Activated naive CD8-positive, alpha-beta T cell treated with anti-CD3 and anti-CD28 coated beads, Interleukin-2, amount 50 U/mL, for 16 hours (primary cell): ENCODE measurements at regions not wholly inside any gene's neighbourhood (a gene's known extent, or its start where the extent isn't known, plus 50 kb on each side); places are given as distances from the start of the nearest gene placed in this dataset.

Experiments used
- DNase-seq: peaks from one replicate; pipeline ENCODE4 v3.0.0-alpha.2; 2020; ENCODE audit warnings: low read depth, low spot score

DNA sequence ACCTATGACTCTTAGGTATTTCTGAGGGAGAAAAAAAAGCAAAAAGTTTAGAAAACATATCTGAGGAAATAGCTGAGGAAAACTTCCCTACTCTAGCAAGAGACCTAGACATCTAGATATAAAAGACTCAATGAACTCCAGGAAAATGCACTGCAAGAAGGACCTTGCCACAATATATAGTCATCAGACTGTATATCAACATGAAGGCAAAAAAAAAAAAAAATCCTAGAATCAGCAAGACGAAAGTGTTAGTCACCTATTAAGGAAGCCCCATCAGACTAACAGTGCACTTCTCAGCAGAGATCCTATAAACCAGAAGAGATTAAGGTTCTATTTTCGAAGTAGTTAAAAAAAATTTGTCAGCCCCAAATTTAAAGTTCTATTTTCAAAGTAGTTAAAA, 166.2 kb downstream of the TMEM38B start:
- DNase-seq, result no peak

DNA sequence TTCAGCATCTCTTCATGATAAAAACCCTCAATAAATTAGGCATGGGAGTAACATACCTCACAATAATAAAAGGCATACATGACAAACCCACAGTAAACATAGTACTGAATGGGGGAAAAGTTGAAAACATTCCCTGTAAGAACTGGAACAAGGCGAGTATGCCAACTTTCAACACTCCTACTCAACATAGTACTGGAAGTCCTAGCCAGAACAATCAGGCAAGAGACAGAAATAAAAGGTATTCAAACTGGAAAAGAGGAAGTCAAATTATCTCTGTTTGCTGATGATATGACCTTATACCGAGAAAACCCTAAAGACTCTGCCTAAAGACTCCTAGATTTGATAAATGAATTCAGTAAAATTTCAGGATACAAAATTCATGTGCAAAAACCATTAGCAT, 167.6 kb downstream of the TMEM38B start:
- DNase-seq, result no peak

- DNase-seq, result no peak
These were observed 170.0 kb downstream of the TMEM38B start for GRCh38 chr9:105864248-105864898.

DNA sequence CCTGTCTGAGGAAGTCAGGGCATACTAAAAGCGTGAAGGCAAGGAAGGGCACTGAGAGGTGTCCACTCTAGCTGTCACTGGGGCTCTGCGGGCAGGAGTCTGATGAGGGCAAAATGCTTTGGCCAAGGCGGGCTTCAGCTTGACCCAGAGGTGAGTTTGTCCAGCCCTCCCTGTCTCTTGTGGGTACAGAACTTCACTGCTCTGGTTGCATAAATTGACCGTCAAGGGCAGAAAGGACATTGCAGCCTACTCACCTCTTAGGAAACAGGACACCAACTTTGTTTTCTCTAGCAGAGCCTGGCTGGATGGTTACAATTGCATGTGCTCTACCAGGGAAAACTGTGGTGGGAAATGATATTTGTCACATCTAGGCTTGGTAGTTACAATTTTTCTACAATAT, 170.9 kb downstream of the TMEM38B start:
- DNase-seq, result no peak

DNA sequence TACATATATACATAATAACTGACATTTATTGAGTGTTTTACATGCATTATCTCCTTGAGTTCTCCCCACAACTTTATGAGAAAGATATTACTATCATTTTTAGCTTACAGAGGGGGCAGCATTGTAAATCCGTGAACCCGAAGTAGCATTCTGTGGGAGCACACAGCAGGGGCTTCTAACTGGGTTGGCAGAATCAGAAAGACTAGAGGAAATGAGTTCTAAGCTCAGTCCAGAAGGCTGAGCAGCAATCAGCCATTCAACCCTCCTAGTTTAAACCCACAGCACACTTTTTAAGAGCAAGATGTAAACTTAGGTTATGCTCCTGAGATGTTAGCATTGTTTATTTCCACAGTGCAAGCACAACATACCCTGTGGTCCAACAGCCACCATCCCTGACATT, 177.2 kb downstream of the TMEM38B start:
- no peak for DNase-seq

GRCh38 chr9:105873801-105874200, 179.5 kb downstream of the TMEM38B start:
- DNase-seq, result no peak

DNA sequence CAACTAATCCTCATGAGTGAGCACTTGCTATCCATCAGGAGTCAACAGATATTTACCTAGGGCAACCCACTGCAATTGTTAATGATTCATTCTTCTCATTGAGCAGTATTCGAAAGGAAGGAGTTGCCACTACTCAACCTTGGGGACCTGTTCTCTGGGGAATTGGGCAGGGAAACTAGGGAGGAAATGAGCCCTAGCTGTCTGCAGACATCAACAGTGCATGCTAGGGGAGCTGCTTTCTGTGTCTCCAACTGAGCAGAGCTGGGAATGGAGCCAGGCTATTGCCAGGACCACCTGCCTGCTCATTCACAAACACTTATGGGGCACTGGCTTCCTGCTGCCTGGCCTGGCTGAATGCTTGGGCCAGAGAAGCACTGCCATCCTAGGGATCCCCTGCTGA, 183.4 kb downstream of the TMEM38B start:
- no peak for DNase-seq

- no peak for DNase-seq
These were observed 184.8 kb downstream of the TMEM38B start for GRCh38 chr9:105879181-105879580.

- no peak for DNase-seq
These were observed 186.2 kb downstream of the TMEM38B start for GRCh38 chr9:105880517-105880916.

DNA sequence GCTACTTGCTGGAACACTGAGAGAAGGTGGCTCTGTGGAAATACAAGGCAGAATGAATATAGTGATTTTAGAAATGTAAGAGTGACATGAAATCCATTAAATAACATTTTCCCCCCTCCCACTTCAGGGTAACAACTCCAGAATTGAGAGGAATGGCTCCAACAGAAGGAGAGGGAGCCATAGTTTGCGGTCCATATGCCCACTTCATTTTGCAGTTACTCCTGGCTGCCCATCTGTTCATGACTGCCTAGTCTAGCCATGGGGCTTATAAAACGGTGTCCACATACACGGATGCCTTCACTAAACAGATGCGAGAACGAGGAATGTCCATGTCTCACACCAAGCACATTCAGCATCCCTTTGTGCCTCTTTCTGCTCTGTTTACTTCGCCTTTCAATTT, 186.7 kb downstream of the TMEM38B start:
- DNase-seq, result no peak

GRCh38 chr9:105881654-105882349, 187.5 kb downstream of the TMEM38B start:
- DNase-seq, result peak; percentile 35

- no peak for DNase-seq
These were observed 189.5 kb downstream of the TMEM38B start for GRCh38 chr9:105883847-105884246.

DNA sequence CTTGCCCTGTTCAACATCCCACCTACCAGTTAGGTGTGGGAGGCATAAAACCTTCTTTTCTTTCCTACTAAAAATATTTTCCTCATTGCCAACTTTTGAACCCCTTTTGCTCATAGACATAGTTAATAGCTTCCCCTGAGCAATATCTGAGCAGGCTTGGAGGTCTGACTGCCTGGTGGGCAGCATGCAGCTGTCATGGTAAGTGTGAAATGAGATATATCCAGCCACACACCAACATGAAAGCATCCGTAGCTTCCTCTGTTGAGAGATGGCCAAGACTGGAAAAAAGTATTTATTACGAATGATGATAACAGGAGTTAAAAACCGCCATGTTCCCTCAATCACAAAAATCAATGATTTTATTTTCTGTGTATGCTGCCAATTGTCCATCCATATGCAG, 190.1 kb downstream of the TMEM38B start:
- DNase-seq, result no peak

- no peak for DNase-seq
These were observed 191.8 kb downstream of the TMEM38B start for GRCh38 chr9:105886136-105886535.

DNA sequence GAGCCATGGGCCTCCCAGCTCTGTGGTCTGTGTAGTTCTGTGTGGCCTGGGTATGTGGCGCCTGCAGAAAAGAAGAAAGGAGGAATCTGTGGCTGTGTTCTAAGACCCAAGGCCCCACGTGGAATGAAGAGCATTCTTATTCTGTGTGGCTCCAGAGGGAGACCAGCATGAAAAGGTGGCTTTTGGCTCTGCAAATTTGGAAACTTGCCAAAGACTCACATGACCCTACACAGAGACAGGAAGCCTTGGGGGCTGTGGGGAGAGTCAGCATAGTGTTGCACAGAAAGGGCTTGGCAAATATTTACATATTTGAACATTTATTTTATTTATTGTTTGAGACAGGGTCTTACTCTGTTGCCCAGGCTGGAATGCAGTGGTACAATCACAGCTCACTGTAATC, 193.3 kb downstream of the TMEM38B start:
- DNase-seq, result no peak

GRCh38 chr9:105890046-105890822, 195.9 kb downstream of the TMEM38B start:
- DNase-seq, result no peak

DNA sequence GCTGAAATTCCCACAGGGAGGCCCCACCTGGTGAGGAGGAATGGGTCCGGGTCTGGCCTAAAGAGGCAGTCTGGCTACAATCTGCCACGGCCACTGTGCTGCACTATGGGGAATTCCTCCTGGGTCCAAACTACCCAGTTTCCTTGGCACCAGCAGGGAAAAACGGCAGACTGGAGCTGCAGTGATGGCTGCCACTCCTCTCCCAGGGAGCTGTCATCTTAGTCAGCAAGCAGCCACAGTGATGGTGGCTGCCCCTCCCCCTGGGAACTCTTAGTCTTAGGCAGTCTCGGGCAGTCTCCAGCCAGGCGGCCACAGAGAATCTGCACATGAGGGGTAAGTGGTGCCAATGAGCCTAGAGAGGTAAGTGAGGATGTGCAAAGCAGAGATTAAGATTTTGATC, 205.8 kb downstream of the TMEM38B start:
- DNase-seq, result no peak

DNA sequence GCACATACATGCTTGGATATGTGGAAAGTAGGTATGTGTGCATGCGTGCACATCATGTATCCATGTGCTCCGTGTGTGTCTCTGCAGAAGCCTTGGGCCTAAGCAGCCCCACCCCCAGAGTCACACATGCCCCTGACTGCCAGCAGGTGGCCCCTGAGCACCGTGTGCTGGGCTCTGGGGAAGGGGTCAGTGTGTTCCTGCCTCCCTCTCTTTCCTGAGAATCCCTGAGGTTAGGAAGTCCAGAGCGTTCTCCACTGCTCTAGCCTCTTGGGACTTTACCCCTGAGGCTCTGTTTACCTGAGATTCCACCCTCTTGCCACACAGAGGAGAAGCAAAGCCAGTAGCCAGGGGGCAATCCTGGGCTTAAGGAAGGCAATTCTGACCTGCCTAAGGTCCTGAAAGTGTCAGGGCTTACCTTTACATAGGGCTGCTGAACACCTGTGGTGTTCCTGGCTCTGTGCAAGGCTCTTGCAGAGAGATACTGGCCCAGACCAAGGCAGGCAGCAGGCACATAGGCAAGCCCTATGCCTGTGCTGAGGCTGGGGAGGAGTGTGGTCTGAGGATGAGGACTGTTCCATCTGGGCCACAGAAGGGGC, 207.3 kb downstream of the TMEM38B start:
- DNase-seq, result no peak

GRCh38 chr9:105908069-105908468, 213.7 kb downstream of the TMEM38B start:
- DNase-seq, result no peak

DNA sequence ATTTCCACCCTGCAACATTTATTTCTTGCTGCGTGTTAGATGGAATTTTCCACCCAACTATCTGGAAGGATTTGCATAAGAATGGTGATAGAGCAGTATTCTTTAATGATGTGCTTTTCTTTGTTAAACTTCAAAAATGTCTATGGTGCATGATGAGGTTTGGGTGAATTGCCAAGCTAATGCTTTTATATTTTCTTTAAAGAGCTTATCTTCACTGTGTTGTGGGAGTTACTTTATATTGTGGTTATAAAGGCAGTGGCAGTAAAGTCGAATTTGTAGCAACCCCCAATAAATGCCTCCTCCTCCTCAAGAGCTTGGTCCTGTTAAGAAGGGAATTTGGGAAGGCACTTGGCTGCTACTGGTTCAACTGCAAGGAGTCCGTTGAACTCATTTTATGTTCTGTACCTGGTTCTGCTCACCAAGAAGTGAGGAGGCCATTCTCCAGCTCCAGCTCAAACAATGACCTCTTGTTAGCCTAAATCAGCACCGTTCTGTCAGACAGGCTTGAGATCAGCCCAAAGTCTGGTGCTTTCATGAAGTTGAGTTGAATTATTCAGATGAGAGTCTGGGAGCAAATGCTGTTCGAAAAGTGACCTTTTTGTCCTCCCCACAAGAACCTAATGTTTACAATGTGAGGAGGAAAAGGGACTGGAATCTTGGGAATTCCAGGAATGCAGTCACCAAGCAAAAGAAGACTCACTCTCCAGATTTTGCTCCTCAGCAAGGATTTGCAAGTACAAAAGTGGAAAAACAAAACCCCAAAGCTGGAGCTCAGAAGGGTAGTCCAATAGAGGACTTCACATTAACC, 217.0 kb downstream of the TMEM38B start:
- no peak for DNase-seq

DNA sequence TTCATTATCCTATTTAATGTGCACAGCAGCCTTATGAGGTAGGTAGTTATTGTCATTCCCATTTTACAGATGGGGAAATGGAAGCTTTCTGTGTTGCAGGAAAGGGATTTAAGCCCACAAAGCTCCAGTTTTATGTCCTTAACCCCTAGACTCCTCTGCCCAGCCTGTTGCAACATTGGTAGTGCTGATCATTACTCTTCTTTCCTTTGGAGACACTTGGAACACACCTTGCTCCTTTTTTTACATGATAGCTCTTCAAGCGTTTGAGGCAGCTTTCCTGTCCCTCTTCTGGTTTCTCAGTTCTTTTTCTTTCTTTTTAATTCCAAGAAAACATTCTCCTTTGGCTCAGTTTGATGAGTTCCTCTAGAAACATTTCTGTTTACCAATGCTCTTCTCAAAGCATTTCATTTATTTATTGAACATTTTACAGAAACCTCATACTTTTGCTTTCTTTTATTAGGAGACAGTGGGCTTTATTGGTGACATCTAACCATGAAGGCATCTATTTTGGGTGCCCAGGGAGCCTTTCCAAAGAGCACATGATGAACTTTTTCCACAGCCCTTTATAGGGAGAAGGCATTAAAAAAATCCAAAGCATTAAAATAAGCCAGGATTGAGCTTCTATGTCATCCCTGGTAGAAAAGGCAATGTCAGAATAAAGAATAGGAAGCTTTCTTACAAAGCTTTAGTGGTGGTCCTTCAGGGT, 218.0 kb downstream of the TMEM38B start:
- DNase-seq, result no peak
